Right lobe of liver (tissue), 6 donors: ENCODE measurements at regions not wholly inside any gene's neighbourhood (a gene's known extent, or its start where the extent isn't known, plus 50 kb on each side); places are given as distances from the start of the nearest gene placed in this dataset.

Experiments
- ATAC-seq, 4 donors: fragments of 200-7000 bp; cut with Tn5 transposase; one replicate each; pipeline ENCODE4 v1.9.1; 2020; ENCODE audit warnings: mild to moderate bottlenecking in 4 of 4, moderate library complexity in 4 of 4
- DNase-seq, 3 donors: peaks; one replicate each; pipeline ENCODE4 v3.0.0-alpha.2; 2020
- H3K27ac ChIP-seq, 3 donors: fragments of 200-600 bp; one replicate each; pipeline ENCODE4 v1.8.0; 2022
- H3K27me3 ChIP-seq, 2 donors: fragments of 200-600 bp; one replicate each; pipeline ENCODE4 v1.8.0; 2022
- H3K36me3 ChIP-seq, 4 donors: fragments of 200-600 bp; sonication (generic) in 1 of 4; one replicate each; pipeline versions ENCODE4 v1.5.1 to v1.8.0; 2017 to 2022; ENCODE audit warnings: control low read depth in 1 of 4
- H3K4me1 ChIP-seq, 4 donors: fragments of 200-600 bp; sonication (generic) in 1 of 4; one replicate each; pipeline versions ENCODE4 v1.5.1 to v1.8.0; 2017 to 2022; ENCODE audit warnings: control low read depth in 1 of 4
- H3K4me3 ChIP-seq, 3 donors: fragments of 200-600 bp; one replicate each; pipeline ENCODE4 v1.8.0; 2022
- H3K9me3 ChIP-seq, 4 donors: fragments of 200-600 bp; sonication (generic) in 1 of 4; one replicate each; pipeline versions ENCODE4 v1.5.1 to v1.8.0; 2017 to 2022; ENCODE audit warnings: control low read depth in 1 of 4
- POLR2A ChIP-seq: fragments of 450-650 bp; IDR thresholded peaks from one replicate; pipeline ENCODE4 v1.6.1; 2017; ENCODE audit warnings: antibody characterized with exemption, mild to moderate bottlenecking
- WGBS: methylation state at CpG from one replicate; pipeline ENCODE4 v1.1.6; 2018; ENCODE audit warnings: low coverage, low lambda C conversion rate; ENCODE audit not compliant: insufficient coverage; ENCODE audit errors: missing lambda C conversion rate; 5-methylcytosine and 5-hydroxymethylcytosine counted together
- intact Hi-C, 2 donors: fragments of 100-400 bp; cut with DNase I; formaldehyde crosslinking; loops; one replicate each; pipeline versions ENCODE4 v1.11.2 to v1.14.1; 2022
- TF ChIP-seq, protein P1 (sequence below), 4 donors: fragments of 200-600 bp in 3 of 4; fragments of 450-650 bp in 1 of 4; IDR thresholded peaks; one replicate each; pipeline versions ENCODE4 v1.5.1 to v1.8.0; 2016 to 2022; ENCODE audit warnings: antibody characterized with exemption in 4 of 4, mild to moderate bottlenecking in 2 of 4
- donor health status: DM: no; HTN: yes; CAD: no.
- donor health status: DM: no; HTN: no; CAD: no.
- donor health status: DM: no; HTN: no; CAD: no.
- donor health status: DM: no; HTN: yes; CAD: no.
- donor health status: DM: no; HTN: yes; CAD: no.

DNA sequence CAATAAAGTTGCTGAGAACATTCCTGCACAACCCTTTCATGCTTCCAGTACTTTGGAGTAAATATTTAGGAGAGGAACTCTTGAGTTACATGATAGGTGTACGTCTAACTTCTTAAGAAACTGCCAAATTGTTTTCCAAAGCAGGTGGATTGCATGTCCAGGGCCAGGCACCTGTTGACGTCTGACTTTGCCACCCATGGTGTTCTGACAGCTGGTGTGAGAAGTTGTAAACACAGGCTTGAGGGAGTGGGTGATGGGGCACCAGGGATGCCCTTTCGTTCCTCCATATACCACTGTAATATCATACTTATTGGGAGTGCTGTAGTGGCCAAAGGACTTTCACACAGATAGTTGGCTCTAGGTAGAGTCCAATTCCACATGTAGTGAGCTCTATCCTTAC, 352.1 kb downstream of the GADD45G start:
- Histone ChIP-seq H3K36me3 (no peaks in the 10 kb centered on the region), H3K27me3 (no peaks in the 10 kb centered on the region), H3K4me3 (no peak overlapping the region), H3K4me1 (peaks cover 0 to 6% (median 2%) of the 10 kb centered on the region in 4 donors), H3K9me3 (no peaks in the 10 kb centered on the region), H3K27ac (no peak overlapping the region)
- WGBS: 70% methylated on average over 2 of the region's 3 CpGs
- ATAC-seq (no peak), DNase-seq (no peak)
- intact Hi-C loops: no loop called here
- TF ChIP-seq POLR2A: no peak
- TF ChIP-seq, protein P1, sequence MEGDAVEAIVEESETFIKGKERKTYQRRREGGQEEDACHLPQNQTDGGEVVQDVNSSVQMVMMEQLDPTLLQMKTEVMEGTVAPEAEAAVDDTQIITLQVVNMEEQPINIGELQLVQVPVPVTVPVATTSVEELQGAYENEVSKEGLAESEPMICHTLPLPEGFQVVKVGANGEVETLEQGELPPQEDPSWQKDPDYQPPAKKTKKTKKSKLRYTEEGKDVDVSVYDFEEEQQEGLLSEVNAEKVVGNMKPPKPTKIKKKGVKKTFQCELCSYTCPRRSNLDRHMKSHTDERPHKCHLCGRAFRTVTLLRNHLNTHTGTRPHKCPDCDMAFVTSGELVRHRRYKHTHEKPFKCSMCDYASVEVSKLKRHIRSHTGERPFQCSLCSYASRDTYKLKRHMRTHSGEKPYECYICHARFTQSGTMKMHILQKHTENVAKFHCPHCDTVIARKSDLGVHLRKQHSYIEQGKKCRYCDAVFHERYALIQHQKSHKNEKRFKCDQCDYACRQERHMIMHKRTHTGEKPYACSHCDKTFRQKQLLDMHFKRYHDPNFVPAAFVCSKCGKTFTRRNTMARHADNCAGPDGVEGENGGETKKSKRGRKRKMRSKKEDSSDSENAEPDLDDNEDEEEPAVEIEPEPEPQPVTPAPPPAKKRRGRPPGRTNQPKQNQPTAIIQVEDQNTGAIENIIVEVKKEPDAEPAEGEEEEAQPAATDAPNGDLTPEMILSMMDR (IDR thresholded peaks at IDR 0.05): no peak

- H3K36me3 ChIP-seq: no peaks in the 10 kb centered on the region
- peaks cover 0 to 11% (median 5%) of the 10 kb centered on the region in 4 donors for H3K4me1 ChIP-seq
- no peak overlapping the region for H3K4me3 ChIP-seq
- no peak for ATAC-seq
- 95% methylated on average over 5 of the region's 11 CpGs for WGBS
- intact Hi-C loops: no loop called here
- no peaks in the 10 kb centered on the region for H3K9me3 ChIP-seq
- TF ChIP-seq POLR2A: no peak
- TF ChIP-seq, protein P1 (IDR thresholded peaks at IDR 0.05): no peak
- no peak overlapping the region for H3K27ac ChIP-seq
- no peaks in the 10 kb centered on the region for H3K27me3 ChIP-seq
- no peak for DNase-seq
Measured at GRCh38 chr9:89958086-89958485, 353.3 kb downstream of the GADD45G start.

DNA sequence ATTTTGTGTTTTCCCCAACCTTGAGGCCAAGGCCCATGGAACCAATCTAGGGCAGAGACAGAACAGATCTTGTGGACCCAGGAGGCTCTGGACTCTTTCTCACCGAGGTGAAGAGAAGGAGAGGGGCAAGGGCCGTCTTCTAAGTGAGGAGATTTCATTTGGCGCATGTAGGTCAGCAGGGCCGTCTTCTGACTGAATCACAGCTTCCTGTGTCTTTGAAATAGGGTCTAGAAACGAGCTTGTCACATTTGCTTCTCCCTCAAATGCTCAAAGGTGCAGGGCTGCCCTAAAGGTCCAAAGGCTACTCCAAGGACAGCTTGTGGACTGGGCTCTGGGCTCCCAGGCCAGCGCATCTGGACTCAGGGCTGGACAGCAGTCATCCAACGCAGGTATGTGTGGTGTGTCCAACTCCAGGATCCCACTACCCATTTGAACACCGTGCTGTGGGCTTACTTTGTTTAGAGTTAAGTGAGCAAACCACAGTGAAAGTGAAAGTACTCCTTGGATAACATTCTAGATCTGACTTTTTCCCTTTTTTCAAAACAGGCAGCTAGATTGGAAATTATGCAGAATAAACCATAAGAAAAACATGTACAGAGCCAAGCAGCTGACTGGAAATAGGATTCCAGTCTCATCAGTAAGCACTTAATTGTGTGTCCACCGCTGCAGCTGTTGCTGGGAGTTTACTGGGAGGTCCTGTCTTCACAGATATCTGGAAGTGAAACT, 357.0 kb downstream of the GADD45G start:
- H3K27ac ChIP-seq: peak overlapping the region in 1 of 3 donors; percentile 58
- peaks cover 0 to 18% (median 5%) of the 10 kb centered on the region in 4 donors for H3K4me1 ChIP-seq
- intact Hi-C loops: no loop called here
- H3K27me3 ChIP-seq: no peaks in the 10 kb centered on the region
- H3K9me3 ChIP-seq: no peaks in the 10 kb centered on the region
- DNase-seq: peak in 1 of 3 donors; percentile 58
- 25% methylated on average over 4 of the region's 9 CpGs for WGBS
- no peak for TF ChIP-seq POLR2A
- TF ChIP-seq, protein P1 (IDR thresholded peaks at IDR 0.05): no peak
- ATAC-seq: peak; percentile 57 to 89 (median 66)
- H3K4me3 ChIP-seq: peak overlapping the region in 1 of 3 donors; percentile 4
- no peaks in the 10 kb centered on the region for H3K36me3 ChIP-seq

DNA sequence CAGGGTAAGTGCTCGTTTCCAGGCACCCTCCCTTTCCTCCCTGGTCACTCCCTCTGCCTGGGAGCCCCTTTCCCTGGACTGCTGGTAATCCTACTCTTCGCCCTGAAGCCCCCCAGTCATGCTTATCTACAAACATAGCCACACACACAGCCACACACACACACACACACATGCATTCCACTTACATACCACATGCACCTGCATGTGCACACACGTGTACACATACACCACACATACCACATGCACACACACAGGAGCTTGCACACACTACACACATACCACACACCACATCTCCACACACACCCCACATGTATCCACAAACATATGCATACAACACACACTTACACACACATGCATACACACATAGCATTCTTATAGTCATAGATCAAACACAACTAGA, 358.5 kb downstream of the GADD45G start:
- TF ChIP-seq, protein P1 (IDR thresholded peaks at IDR 0.05): no peak
- TF ChIP-seq POLR2A: no peak
- DNase-seq (no peak), ATAC-seq (no peak)
- no peak overlapping the region for H3K27ac ChIP-seq
- no peak overlapping the region for H3K4me3 ChIP-seq
- peaks cover 0 to 18% (median 5%) of the 10 kb centered on the region in 4 donors for H3K4me1 ChIP-seq
- H3K9me3 ChIP-seq: no peaks in the 10 kb centered on the region
- H3K36me3 ChIP-seq: no peaks in the 10 kb centered on the region
- intact Hi-C loops: no loop called here
- no peaks in the 10 kb centered on the region for H3K27me3 ChIP-seq
- WGBS: 44% methylated on average over 2 of the region's 3 CpGs
